B cell (primary cell): ENCODE measurements at regions not wholly inside any gene's neighbourhood (a gene's known extent, or its start where the extent isn't known, plus 50 kb on each side); places are given as distances from the start of the nearest gene placed in this dataset.

Source experiments
- ATAC-seq: fragments of 200-7000 bp; cut with Tn5 transposase; one replicate; pipeline ENCODE4 v1.10.0; 2021; ENCODE audit warnings: low read depth, mild to moderate bottlenecking, moderate number of reproducible peaks, moderate library complexity
- CTCF ChIA-PET: fragments of 350-600 bp; sonication (Branson Sonifier 250); formaldehyde crosslinking; loops from one replicate; lab custom pipeline; 2021; ENCODE audit warnings: antibody characterized with exemption, inconsistent platforms; lab: Charles Lee
- POLR2A ChIA-PET: fragments of 350-600 bp; sonication (Branson Sonifier 250); formaldehyde crosslinking; loops from one replicate; lab custom pipeline; 2021; ENCODE audit warnings: antibody characterized with exemption; lab: Charles Lee
- DNase-seq: peaks from one replicate; pipeline ENCODE4 v3.0.0; 2013
- H2AFZ ChIP-seq: 2 replicates; pipeline ENCODE4 v1.6.1; 2012; ENCODE audit warnings: mild to moderate bottlenecking, low read depth, low read length; ENCODE audit not compliant: insufficient read depth, poor library complexity, severe bottlenecking
- H3K27ac ChIP-seq, 2 donors: 1 replicate in 1 of 2; 2 replicates in 1 of 2; pipeline ENCODE4 v1.5.1; 2012 to 2013; ENCODE audit warnings: low read length in 2 of 2, mild to moderate bottlenecking in 2 of 2, moderate library complexity in 1 of 2
- H3K27me3 ChIP-seq, 4 experiments: fragments of 200-600 bp in 1 of 4; sonication (generic) in 1 of 4; replicated peaks in 1 of 4; 1 replicate in 2 of 4; 2 replicates in 2 of 4; pipeline versions ENCODE4 v1.6.1 to v1.7.0; 2013 to 2016; ENCODE audit warnings: low read length in 3 of 4, mild to moderate bottlenecking in 2 of 4, mixed read lengths in 1 of 4, moderate library complexity in 1 of 4; ENCODE audit not compliant: insufficient read depth in 4 of 4, control insufficient read depth in 3 of 4; ENCODE audit errors: control extremely low read depth in 1 of 4
- H3K36me3 ChIP-seq, 2 experiments: replicated peaks in 1 of 2; 1 replicate in 1 of 2; 2 replicates in 1 of 2; pipeline versions ENCODE4 v1.6.1 to v1.7.1; 2013; ENCODE audit warnings: low read length in 1 of 2; ENCODE audit not compliant: insufficient read depth in 2 of 2, control insufficient read depth in 1 of 2; ENCODE audit errors: control extremely low read depth in 1 of 2, extremely low read depth in 1 of 2
- H3K4me1 ChIP-seq, 2 donors: fragments of 200-600 bp in 1 of 2; sonication (generic) in 1 of 2; 1 replicate in 1 of 2; 2 replicates in 1 of 2; pipeline versions ENCODE4 v1.5.1 to v1.6.1; 2013 to 2017; ENCODE audit warnings: low read length in 2 of 2; ENCODE audit not compliant: control insufficient read depth in 2 of 2, insufficient read depth in 2 of 2
- H3K4me2 ChIP-seq: replicated peaks from 2 replicates; pipeline ENCODE3; 2012; ENCODE audit warnings: mild to moderate bottlenecking, low read depth, low read length; ENCODE audit not compliant: poor library complexity, severe bottlenecking
- H3K4me3 ChIP-seq, 5 experiments: fragments of 200-600 bp in 1 of 5; sonication (generic) in 1 of 5; 1 replicate in 3 of 5; 2 replicates in 2 of 5; pipeline versions ENCODE4 v1.5.1 to v1.7.0; 2011 to 2016; ENCODE audit warnings: low read length in 4 of 5, mild to moderate bottlenecking in 4 of 5, low read depth in 2 of 5, control low read depth in 1 of 5, moderate library complexity in 1 of 5; ENCODE audit not compliant: insufficient read depth in 1 of 5; ENCODE audit errors: control extremely low read depth in 1 of 5, extremely low read depth in 1 of 5
- H3K79me2 ChIP-seq: fragments of 200-600 bp; sonication (generic); one replicate; pipeline ENCODE4 v1.6.0; 2016; ENCODE audit warnings: low read length; ENCODE audit not compliant: control insufficient read depth, insufficient read depth
- H3K9ac ChIP-seq: fragments of 200-600 bp; sonication (generic); 2 replicates; pipeline ENCODE4 v1.6.1; 2017; ENCODE audit warnings: mild to moderate bottlenecking, low read length, moderate library complexity
- H3K9me3 ChIP-seq, 3 donors: one replicate each; pipeline versions ENCODE4 v1.6.1 to v1.7.1; 2013; ENCODE audit warnings: low read length in 2 of 3; ENCODE audit not compliant: control insufficient read depth in 2 of 3, insufficient read depth in 1 of 3; ENCODE audit errors: control extremely low read depth in 1 of 3
- H4K20me1 ChIP-seq: 2 replicates; pipeline ENCODE4 v1.6.0; 2012; ENCODE audit warnings: mild to moderate bottlenecking, low read length; ENCODE audit not compliant: insufficient read depth, control insufficient read depth, poor library complexity, severe bottlenecking
- H3K27ac Mint-ChIP-seq: one replicate; pipeline ENCODE4 v1.8.0; 2021; ENCODE audit warnings: mixed read lengths
- H3K27me3 Mint-ChIP-seq: one replicate; pipeline ENCODE4 v1.8.0; 2021; ENCODE audit warnings: mixed read lengths
- H3K4me1 Mint-ChIP-seq: one replicate; pipeline ENCODE4 v1.8.0; 2021; ENCODE audit warnings: mixed read lengths
- H3K4me3 Mint-ChIP-seq: one replicate; pipeline ENCODE4 v1.8.0; 2021; ENCODE audit warnings: mixed read lengths
- H3K9me3 Mint-ChIP-seq: one replicate; pipeline ENCODE4 v1.8.0; 2022; ENCODE audit warnings: mixed read lengths; ENCODE audit not compliant: insufficient read depth
- EZH2 ChIP-seq: IDR thresholded peaks from 2 replicates; pipeline ENCODE4 v1.6.1; 2012; ENCODE audit warnings: borderline replicate concordance, low read depth, mild to moderate bottlenecking, moderate library complexity, low read length; ENCODE audit not compliant: insufficient read depth, poor library complexity, severe bottlenecking
- WGBS: methylation state at CpG from one replicate; pipeline ENCODE4 v1.1.5; 2013; ENCODE audit warnings: missing lambda C conversion rate; ENCODE audit not compliant: insufficient coverage; 5-methylcytosine and 5-hydroxymethylcytosine counted together
- intact Hi-C: fragments of 100-400 bp; cut with micrococcal nuclease; formaldehyde crosslinking; loops from one replicate; pipeline ENCODE4 v1.10.0; 2022
- TF ChIP-seq, protein P1 (sequence below): fragments of 200-600 bp; IDR thresholded peaks from one replicate; pipeline ENCODE4 v1.8.0; 2022; ENCODE audit warnings: antibody characterized with exemption, mild to moderate bottlenecking

- H3K4me3 Mint-ChIP-seq = no peak overlapping the region
- ChIA-PET CTCF (no interaction called here), POLR2A (no interaction called here)
- Histone ChIP-seq H3K4me3 (no peak overlapping the region), H3K4me2 (no peak overlapping the region), H3K27me3 (no peaks in the 10 kb centered on the region), H3K79me2 (no peaks in the 10 kb centered on the region), H2AFZ (no peak overlapping the region), H3K9ac (no peak overlapping the region), H3K36me3 (no peaks in the 10 kb centered on the region), H3K27ac (no peak overlapping the region), H3K4me1 (no peaks in the 10 kb centered on the region), H3K9me3 (peaks cover 0 to 9% (median 0%) of the 10 kb centered on the region in 3 donors), H4K20me1 (no peaks in the 10 kb centered on the region)
- intact Hi-C loops = no loop called here
- H3K4me1 Mint-ChIP-seq = no peaks in the 10 kb centered on the region
- no peak overlapping the region for H3K27ac Mint-ChIP-seq
- DNase-seq (no peak), ATAC-seq (no peak)
- no peaks in the 10 kb centered on the region for H3K27me3 Mint-ChIP-seq
- TF ChIP-seq, protein P1, sequence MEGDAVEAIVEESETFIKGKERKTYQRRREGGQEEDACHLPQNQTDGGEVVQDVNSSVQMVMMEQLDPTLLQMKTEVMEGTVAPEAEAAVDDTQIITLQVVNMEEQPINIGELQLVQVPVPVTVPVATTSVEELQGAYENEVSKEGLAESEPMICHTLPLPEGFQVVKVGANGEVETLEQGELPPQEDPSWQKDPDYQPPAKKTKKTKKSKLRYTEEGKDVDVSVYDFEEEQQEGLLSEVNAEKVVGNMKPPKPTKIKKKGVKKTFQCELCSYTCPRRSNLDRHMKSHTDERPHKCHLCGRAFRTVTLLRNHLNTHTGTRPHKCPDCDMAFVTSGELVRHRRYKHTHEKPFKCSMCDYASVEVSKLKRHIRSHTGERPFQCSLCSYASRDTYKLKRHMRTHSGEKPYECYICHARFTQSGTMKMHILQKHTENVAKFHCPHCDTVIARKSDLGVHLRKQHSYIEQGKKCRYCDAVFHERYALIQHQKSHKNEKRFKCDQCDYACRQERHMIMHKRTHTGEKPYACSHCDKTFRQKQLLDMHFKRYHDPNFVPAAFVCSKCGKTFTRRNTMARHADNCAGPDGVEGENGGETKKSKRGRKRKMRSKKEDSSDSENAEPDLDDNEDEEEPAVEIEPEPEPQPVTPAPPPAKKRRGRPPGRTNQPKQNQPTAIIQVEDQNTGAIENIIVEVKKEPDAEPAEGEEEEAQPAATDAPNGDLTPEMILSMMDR = no peak
- TF ChIP-seq EZH2 = no peak
- WGBS = no CpG with 5 or more reads among the region's 2 CpGs
- peaks cover 6% of the 10 kb centered on the region for H3K9me3 Mint-ChIP-seq
Observed at GRCh38 chr6:24043848-24044247, 82.2 kb upstream of the NRSN1 start.

- Histone ChIP-seq H3K27ac (no peak overlapping the region), H3K4me2 (no peak overlapping the region), H3K36me3 (no peaks in the 10 kb centered on the region), H4K20me1 (no peaks in the 10 kb centered on the region), H3K27me3 (no peaks in the 10 kb centered on the region), H3K4me3 (no peak overlapping the region), H3K79me2 (no peaks in the 10 kb centered on the region), H3K9ac (no peak overlapping the region), H2AFZ (no peak overlapping the region), H3K4me1 (no peaks in the 10 kb centered on the region), H3K9me3 (no peaks in the 10 kb centered on the region)
- intact Hi-C loops = no loop called here
- H3K27ac Mint-ChIP-seq = no peak overlapping the region
- no peaks in the 10 kb centered on the region for H3K27me3 Mint-ChIP-seq
- H3K4me3 Mint-ChIP-seq = no peak overlapping the region
- TF ChIP-seq EZH2 = no peak
- TF ChIP-seq, protein P1 = no peak
- DNase-seq (no peak), ATAC-seq (no peak)
- H3K4me1 Mint-ChIP-seq = no peaks in the 10 kb centered on the region
- ChIA-PET POLR2A (no interaction called here), CTCF (no interaction called here)
- H3K9me3 Mint-ChIP-seq = no peaks in the 10 kb centered on the region
- WGBS = 84% methylated on average over 3 of the region's 4 CpGs
Observed at GRCh38 chr6:24051942-24052589, 73.9 kb upstream of the NRSN1 start.
